ENCODE measurements at regions not wholly inside any gene's neighbourhood (a gene's known extent, or its start where the extent isn't known, plus 50 kb on each side); places are given as distances from the start of the nearest gene placed in this dataset.

- no peak for TF ChIP-seq Cebpa-rat (IDR thresholded peaks at IDR 0.05)
- no peak overlapping the region for H3K4me3 ChIP-seq
- H3K4me2 ChIP-seq, result no peak overlapping the region
- H4K20me1 ChIP-seq, result no peaks in the 10 kb centered on the region
- H3K9ac ChIP-seq, result no peak overlapping the region
- peaks cover 0 to 22% (median 17%) of the 10 kb centered on the region in 10 experiments; a peak in 16 of 20 replicates for H3K4me1 ChIP-seq
- no peaks in the 10 kb centered on the region for H3K36me3 ChIP-seq
- no peaks in the 10 kb centered on the region for H3K9me3 ChIP-seq (replicated peaks in 1 of 11)
- no peaks in the 10 kb centered on the region for H3K27me3 ChIP-seq
- H3K27ac ChIP-seq, result no peak overlapping the region
Observed at GRCh38 chr9:19732441-19732951, 56.3 kb downstream of the SLC24A2 start.

- no peaks in the 10 kb centered on the region for H3K9me3 ChIP-seq (replicated peaks in 1 of 11)
Observed at GRCh38 chr9:19728101-19728500, 60.7 kb downstream of the SLC24A2 start.

GRCh38 chr9:19725970-19726369 is 62.9 kb downstream of the SLC24A2 start:
- no peak for TF ChIP-seq Cebpa-rat (IDR thresholded peaks at IDR 0.05)
- Histone ChIP-seq H3K36me3 (no peaks in the 10 kb centered on the region), H3K9me3 (replicated peaks in 1 of 11) (no peaks in the 10 kb centered on the region), H3K4me2 (no peak overlapping the region), H3K4me1 (peaks cover 0 to 18% (median 16%) of the 10 kb centered on the region in 10 experiments; a peak in 16 of 20 replicates), H3K27me3 (no peaks in the 10 kb centered on the region), H3K9ac (no peak overlapping the region), H4K20me1 (no peaks in the 10 kb centered on the region), H3K4me3 (no peak overlapping the region), H3K27ac (no peak overlapping the region)

More at GRCh38 chr9:19728101-19728500, 60.7 kb downstream of the SLC24A2 start:
- no peaks in the 10 kb centered on the region for H3K36me3 ChIP-seq
- H3K4me1 ChIP-seq, result peaks cover 0 to 18% (median 16%) of the 10 kb centered on the region in 10 experiments; a peak in 16 of 20 replicates
- no peaks in the 10 kb centered on the region for H3K27me3 ChIP-seq
- H4K20me1 ChIP-seq, result no peaks in the 10 kb centered on the region
- H3K4me3 ChIP-seq, result no peak overlapping the region
- no peak overlapping the region for H3K27ac ChIP-seq
- H3K9ac ChIP-seq, result no peak overlapping the region
- TF ChIP-seq Cebpa-rat (IDR thresholded peaks at IDR 0.05), result no peak
- peak overlapping the region in 8 of 11 experiments; percentile 2 to 50 (median 32); a peak in 9 of 22 replicates for H3K4me2 ChIP-seq

GRCh38 chr9:19720377-19720776 is 68.5 kb downstream of the SLC24A2 start:
- H3K4me1 ChIP-seq, result no peaks in the 10 kb centered on the region
- no peaks in the 10 kb centered on the region for H3K27me3 ChIP-seq
- TF ChIP-seq Cebpa-rat (IDR thresholded peaks at IDR 0.05), result no peak
- no peaks in the 10 kb centered on the region for H4K20me1 ChIP-seq
- no peak overlapping the region for H3K4me2 ChIP-seq
- H3K27ac ChIP-seq, result no peak overlapping the region
- no peaks in the 10 kb centered on the region for H3K36me3 ChIP-seq
- H3K9ac ChIP-seq, result no peak overlapping the region
- H3K4me3 ChIP-seq, result no peak overlapping the region
- no peaks in the 10 kb centered on the region for H3K9me3 ChIP-seq (replicated peaks in 1 of 11)

- Histone ChIP-seq H3K4me2 (peak overlapping the region in 3 of 11 experiments; percentile 4 to 11 (median 10); a peak in 1 of 22 replicates), H3K27me3 (no peaks in the 10 kb centered on the region), H3K4me3 (no peak overlapping the region), H3K9ac (no peak overlapping the region), H3K4me1 (peaks cover 0 to 17% (median 4%) of the 10 kb centered on the region in 10 experiments; a peak in 12 of 20 replicates), H4K20me1 (no peaks in the 10 kb centered on the region), H3K36me3 (no peaks in the 10 kb centered on the region), H3K27ac (no peak overlapping the region), H3K9me3 (replicated peaks in 1 of 11) (no peaks in the 10 kb centered on the region)
- no peak for TF ChIP-seq Cebpa-rat (IDR thresholded peaks at IDR 0.05)
Observed at GRCh38 chr9:19703702-19704101, 85.1 kb downstream of the SLC24A2 start.

GRCh38 chr9:19701991-19702390 is 86.8 kb downstream of the SLC24A2 start:
- Histone ChIP-seq H3K4me3 (no peak overlapping the region), H4K20me1 (no peaks in the 10 kb centered on the region), H3K9ac (no peak overlapping the region), H3K36me3 (no peaks in the 10 kb centered on the region), H3K9me3 (replicated peaks in 1 of 11) (no peaks in the 10 kb centered on the region), H3K4me2 (no peak overlapping the region), H3K27me3 (no peaks in the 10 kb centered on the region), H3K27ac (no peak overlapping the region), H3K4me1 (peaks cover 0 to 17% (median 4%) of the 10 kb centered on the region in 10 experiments; a peak in 12 of 20 replicates)
- no peak for TF ChIP-seq Cebpa-rat (IDR thresholded peaks at IDR 0.05)

- Histone ChIP-seq H3K36me3 (no peaks in the 10 kb centered on the region), H3K4me3 (no peak overlapping the region), H3K4me2 (no peak overlapping the region), H3K27me3 (no peaks in the 10 kb centered on the region), H3K9me3 (replicated peaks in 1 of 11) (no peaks in the 10 kb centered on the region), H3K9ac (no peak overlapping the region), H3K27ac (no peak overlapping the region), H4K20me1 (no peaks in the 10 kb centered on the region), H3K4me1 (peaks cover 0 to 17% (median 4%) of the 10 kb centered on the region in 10 experiments; a peak in 12 of 20 replicates)
- TF ChIP-seq Cebpa-rat (IDR thresholded peaks at IDR 0.05), result no peak
Observed at GRCh38 chr9:19701274-19701673, 87.6 kb downstream of the SLC24A2 start.

- Histone ChIP-seq H3K27ac (no peak overlapping the region; a peak in 1 of 22 replicates), H3K27me3 (no peaks in the 10 kb centered on the region), H3K9ac (no peak overlapping the region; a peak in 1 of 22 replicates), H3K4me2 (peak overlapping the region in 4 of 11 experiments; percentile 10 to 49 (median 35); a peak in 5 of 22 replicates), H4K20me1 (no peaks in the 10 kb centered on the region), H3K9me3 (replicated peaks in 1 of 11) (0 out of 22 replicates have a peak, but pooled peaks cover 0 to 5% (median 0%) of the 10 kb centered on the region in 11 experiments), H3K36me3 (no peaks in the 10 kb centered on the region), H3K4me1 (peaks cover 0 to 17% (median 4%) of the 10 kb centered on the region in 10 experiments; a peak in 12 of 20 replicates), H3K4me3 (no peak overlapping the region)
- TF ChIP-seq Cebpa-rat (IDR thresholded peaks at IDR 0.05), result no peak
Observed at GRCh38 chr9:19700699-19701098, 88.1 kb downstream of the SLC24A2 start.

GRCh38 chr9:19699756-19700155 is 89.1 kb downstream of the SLC24A2 start:
- Histone ChIP-seq H3K9ac (no peak overlapping the region), H3K4me1 (peaks cover 0 to 17% (median 4%) of the 10 kb centered on the region in 10 experiments; a peak in 12 of 20 replicates), H3K27ac (no peak overlapping the region), H3K36me3 (no peaks in the 10 kb centered on the region), H3K27me3 (no peaks in the 10 kb centered on the region), H3K4me2 (peak overlapping the region in 3 of 11 experiments; percentile 29 to 49 (median 41); a peak in 4 of 22 replicates), H3K9me3 (replicated peaks in 1 of 11) (0 out of 22 replicates have a peak, but pooled peaks cover 0 to 5% (median 0%) of the 10 kb centered on the region in 11 experiments), H3K4me3 (no peak overlapping the region), H4K20me1 (no peaks in the 10 kb centered on the region)
- no peak for TF ChIP-seq Cebpa-rat (IDR thresholded peaks at IDR 0.05)

GRCh38 chr9:19698960-19699359 is 89.9 kb downstream of the SLC24A2 start:
- peaks cover 0 to 16% (median 4%) of the 10 kb centered on the region in 10 experiments; a peak in 12 of 20 replicates for H3K4me1 ChIP-seq
- no peak overlapping the region for H3K27ac ChIP-seq

More at GRCh38 chr9:19698960-19699359, 89.9 kb downstream of the SLC24A2 start:
- Histone ChIP-seq H3K4me2 (no peak overlapping the region), H3K9ac (no peak overlapping the region), H4K20me1 (no peaks in the 10 kb centered on the region), H3K36me3 (no peaks in the 10 kb centered on the region), H3K9me3 (replicated peaks in 1 of 11) (0 out of 22 replicates have a peak, but pooled peaks cover 0 to 5% (median 0%) of the 10 kb centered on the region in 11 experiments), H3K27me3 (no peaks in the 10 kb centered on the region), H3K4me3 (no peak overlapping the region)
- TF ChIP-seq Cebpa-rat (IDR thresholded peaks at IDR 0.05), result no peak

Measured in BLaER1 treated with 17β-estradiol and CSF1 and Interleukin-3, amounts not matched to agents 10 nM and 100 nM (cell line).